ENCODE measurements at regions not wholly inside any gene's neighbourhood (a gene's known extent, or its start where the extent isn't known, plus 50 kb on each side); places are given as distances from the start of the nearest gene placed in this dataset.
"Not testable (repeated sequence)": the region's sequence is repeated elsewhere in the genome, so short reads cannot be mapped to it uniquely, and the experiment has no call there.

GRCh38 chr3:101117980-101118379, 124.8 kb upstream of the ABI3BP start:
- no peak overlapping the region for H3K4me3 ChIP-seq (ENCODE audit: low read depth, low read length)
- no peak for DNase-seq (ENCODE audit: low read depth)
- TF ChIP-seq CTCF (conservative IDR thresholded peaks at IDR 0.05; ENCODE audit: low read depth, low read length) = no peak

GRCh38 chr3:101117465-101117864, 124.2 kb upstream of the ABI3BP start:
- H3K4me3 ChIP-seq (ENCODE audit: low read depth, low read length) = no peak overlapping the region
- no peak for DNase-seq (ENCODE audit: low read depth)
- TF ChIP-seq CTCF (conservative IDR thresholded peaks at IDR 0.05; ENCODE audit: low read depth, low read length) = no peak

DNA sequence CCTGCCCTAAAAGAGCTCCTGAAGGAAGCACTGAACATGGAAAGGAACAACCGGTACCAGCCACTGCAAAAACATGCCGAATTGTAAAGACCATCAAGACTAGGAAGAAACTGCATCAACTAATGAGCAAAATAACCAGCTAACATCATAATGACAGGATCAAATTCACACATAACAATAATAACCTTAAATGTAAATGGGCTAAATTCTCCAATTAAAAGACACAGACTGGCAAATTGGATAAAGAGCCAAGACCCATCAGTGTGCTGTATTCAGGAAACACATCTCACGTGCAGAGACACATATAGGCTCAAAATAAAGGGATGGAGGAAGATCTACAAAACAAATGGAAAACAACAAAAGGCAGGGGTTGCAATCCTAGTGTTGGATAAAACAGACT, 117.1 kb upstream of the ABI3BP start:
- DNase-seq (ENCODE audit: low read depth); H3K4me3 ChIP-seq (ENCODE audit: low read depth, low read length): not testable (repeated sequence)

DNA sequence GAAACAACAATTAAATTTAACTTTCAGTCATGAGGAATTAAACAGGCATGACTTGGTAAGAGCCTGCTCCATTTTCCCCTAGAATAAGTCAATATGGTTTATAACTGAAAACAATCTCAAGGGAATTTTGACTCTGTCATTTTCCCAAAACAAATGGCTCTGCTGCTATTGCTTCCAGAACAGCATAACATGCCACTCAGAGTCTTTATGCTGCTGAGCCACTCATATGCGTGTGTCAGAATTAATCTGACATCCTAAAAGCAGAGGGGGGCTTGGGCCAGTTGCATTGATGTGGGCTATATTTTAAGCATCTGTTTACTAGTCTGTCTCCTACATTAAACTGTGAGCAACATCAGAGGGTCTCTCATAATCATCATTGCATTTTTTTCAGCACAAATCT, 111.1 kb upstream of the ABI3BP start:
- DNase-seq (ENCODE audit: low read depth) = no peak
- H3K4me3 ChIP-seq (ENCODE audit: low read depth, low read length) = no peak overlapping the region

DNA sequence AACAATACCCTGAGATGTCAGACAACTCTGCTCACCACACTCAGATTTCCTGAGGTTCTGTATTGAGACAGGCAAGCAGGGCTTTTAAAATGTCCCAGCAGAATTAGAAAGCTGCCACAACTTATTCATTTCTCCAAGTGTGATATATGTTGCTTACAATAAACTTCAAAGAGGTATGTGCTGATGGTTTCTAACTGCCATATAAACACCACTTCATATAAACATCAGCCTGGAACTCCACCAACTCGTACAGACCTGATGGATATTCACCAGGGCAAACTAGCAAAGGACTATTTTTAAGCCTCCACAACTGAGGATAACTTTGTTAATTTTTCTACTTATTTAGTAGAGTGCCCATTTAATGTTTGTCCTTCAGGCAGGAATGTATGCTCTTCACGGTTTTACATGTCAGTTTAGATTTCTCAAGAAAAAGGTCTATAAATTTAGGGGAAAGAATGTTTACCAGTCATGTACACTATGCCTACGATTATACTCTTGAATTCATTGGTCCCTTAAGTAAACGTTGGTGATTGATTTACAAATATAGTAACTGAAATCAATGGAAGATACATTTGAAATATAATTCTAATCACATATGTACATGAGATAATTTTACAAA, 109.6 kb upstream of the ABI3BP start:
- no peak for TF ChIP-seq CTCF (conservative IDR thresholded peaks at IDR 0.05; ENCODE audit: low read depth, low read length)
- no peak overlapping the region for H3K4me3 ChIP-seq (ENCODE audit: low read depth, low read length)
- no peak for DNase-seq (ENCODE audit: low read depth)

More for the DNA sequence above, 111.1 kb upstream of the ABI3BP start:
- TF ChIP-seq CTCF (conservative IDR thresholded peaks at IDR 0.05; ENCODE audit: low read depth, low read length) = no peak

DNA sequence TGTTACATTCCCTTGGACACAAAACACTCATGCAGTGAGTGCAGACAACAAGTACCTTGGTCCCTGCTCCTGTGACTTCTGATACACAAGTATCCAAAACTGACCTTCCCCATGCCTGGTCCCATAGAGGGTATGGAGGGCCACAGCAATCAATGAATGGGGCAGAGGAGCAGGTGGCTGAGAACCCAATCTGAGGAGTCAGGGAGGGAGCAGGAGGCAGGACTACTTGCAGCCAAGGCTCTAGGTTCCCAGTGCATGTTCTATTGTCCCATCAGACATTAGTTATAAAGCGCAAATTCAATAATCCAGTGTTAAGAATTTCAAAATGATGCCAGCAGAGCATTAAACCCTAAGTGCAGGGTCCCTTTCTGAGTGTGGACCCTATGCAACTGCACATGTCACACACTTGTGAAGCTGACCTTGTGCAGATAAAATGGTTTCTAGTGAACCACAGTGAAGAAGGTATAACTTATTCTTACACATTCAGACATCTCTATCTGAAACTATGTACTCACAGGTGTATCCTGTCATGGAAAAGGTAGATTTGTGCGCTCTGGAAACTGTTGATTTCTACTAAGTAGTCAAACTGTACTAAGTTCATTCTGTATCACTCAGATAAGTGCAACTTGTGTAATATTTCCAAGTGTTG, 107.3 kb upstream of the ABI3BP start:
- no peak for TF ChIP-seq CTCF (conservative IDR thresholded peaks at IDR 0.05; ENCODE audit: low read depth, low read length)
- no peak for DNase-seq (ENCODE audit: low read depth)
- no peak overlapping the region for H3K4me3 ChIP-seq (ENCODE audit: low read depth, low read length)

- TF ChIP-seq CTCF (conservative IDR thresholded peaks at IDR 0.05; ENCODE audit: low read depth, low read length) = no peak
- no peak overlapping the region for H3K4me3 ChIP-seq (ENCODE audit: low read depth, low read length)
- DNase-seq (ENCODE audit: low read depth) = no peak
Observed at GRCh38 chr3:101099791-101100190, 106.6 kb upstream of the ABI3BP start.

All from epithelial cell of proximal tubule (primary cell).